ENCODE measurements at regions not wholly inside any gene's neighbourhood (a gene's known extent, or its start where the extent isn't known, plus 50 kb on each side); places are given as distances from the start of the nearest gene placed in this dataset.

- H3K4me1 Mint-ChIP-seq: peaks cover 9% of the 10 kb centered on the region
- TF ChIP-seq CTCF (IDR thresholded peaks at IDR 0.05; ENCODE audit: unreplicated experiment): no peak
- no peaks in the 10 kb centered on the region for H3K36me3 Mint-ChIP-seq
- no peak for DNase-seq (ENCODE audit: low spot score in 2 of 2, unreplicated experiment in 2 of 2)
- H3K27me3 Mint-ChIP-seq (ENCODE audit: low read depth): peaks cover 31% of the 10 kb centered on the region
- peaks cover 7% of the 10 kb centered on the region for H3K9me3 Mint-ChIP-seq
- H3K27ac Mint-ChIP-seq: no peak overlapping the region
- no peak overlapping the region for H3K4me3 Mint-ChIP-seq
Observed at GRCh38 chr1:13890766-13891165, 190.8 kb downstream of the PRDM2 start.

- Mint-ChIP-seq H3K27ac (no peak overlapping the region), H3K27me3 (ENCODE audit: low read depth) (peaks cover 41% of the 10 kb centered on the region), H3K36me3 (no peaks in the 10 kb centered on the region), H3K9me3 (peaks cover 7% of the 10 kb centered on the region), H3K4me3 (peak overlapping the region; percentile 54), H3K4me1 (peaks cover 9% of the 10 kb centered on the region)
- DNase-seq (ENCODE audit: low spot score in 2 of 2, unreplicated experiment in 2 of 2): no peak
- TF ChIP-seq CTCF (IDR thresholded peaks at IDR 0.05; ENCODE audit: unreplicated experiment): no peak
Observed at GRCh38 chr1:13892198-13892597, 192.2 kb downstream of the PRDM2 start.

- no peak for TF ChIP-seq CTCF (IDR thresholded peaks at IDR 0.05; ENCODE audit: unreplicated experiment)
- peak; percentile 20 to 47 for DNase-seq (ENCODE audit: low spot score in 2 of 2, unreplicated experiment in 2 of 2)
- H3K27ac Mint-ChIP-seq: no peak overlapping the region
- peaks cover 9% of the 10 kb centered on the region for H3K4me1 Mint-ChIP-seq
- peaks cover 7% of the 10 kb centered on the region for H3K9me3 Mint-ChIP-seq
- peak overlapping the region; percentile 54 for H3K4me3 Mint-ChIP-seq
- H3K36me3 Mint-ChIP-seq: no peaks in the 10 kb centered on the region
- H3K27me3 Mint-ChIP-seq (ENCODE audit: low read depth): peaks cover 47% of the 10 kb centered on the region
Observed at GRCh38 chr1:13892671-13893325, 192.8 kb downstream of the PRDM2 start.

- Mint-ChIP-seq H3K27me3 (ENCODE audit: low read depth) (peaks cover 54% of the 10 kb centered on the region), H3K27ac (no peak overlapping the region), H3K4me1 (peaks cover 9% of the 10 kb centered on the region), H3K9me3 (peaks cover 7% of the 10 kb centered on the region), H3K4me3 (peak overlapping the region; percentile 46), H3K36me3 (no peaks in the 10 kb centered on the region)
- no peak for DNase-seq (ENCODE audit: low spot score in 2 of 2, unreplicated experiment in 2 of 2)
- TF ChIP-seq CTCF (IDR thresholded peaks at IDR 0.05; ENCODE audit: unreplicated experiment): no peak
Observed at GRCh38 chr1:13893409-13893821, 193.4 kb downstream of the PRDM2 start.

GRCh38 chr1:13896932-13897331, 196.9 kb downstream of the PRDM2 start:
- Mint-ChIP-seq H3K4me1 (peaks cover 9% of the 10 kb centered on the region), H3K36me3 (no peaks in the 10 kb centered on the region), H3K27ac (no peak overlapping the region), H3K9me3 (no peaks in the 10 kb centered on the region), H3K27me3 (ENCODE audit: low read depth) (peaks cover 65% of the 10 kb centered on the region), H3K4me3 (no peak overlapping the region)
- DNase-seq (ENCODE audit: low spot score in 2 of 2, unreplicated experiment in 2 of 2): no peak
- TF ChIP-seq CTCF (IDR thresholded peaks at IDR 0.05; ENCODE audit: unreplicated experiment): no peak

All from mesothelial cell of epicardium (in vitro differentiated cells).